K562 (cell line): ENCODE measurements at regions not wholly inside any gene's neighbourhood (a gene's known extent, or its start where the extent isn't known, plus 50 kb on each side); places are given as distances from the start of the nearest gene placed in this dataset.

Source experiments
- HLTF ChIP-seq: fragments of 450-650 bp; IDR thresholded peaks from 2 replicates; pipeline ENCODE4 v1.6.1; 2016
- HNRNPL ChIP-seq: fragments of 200-400 bp; formaldehyde crosslinking; IDR thresholded peaks from 2 replicates; pipeline ENCODE4 v1.6.1; 2017; ENCODE audit warnings: low read depth, mild to moderate bottlenecking, low read length
- PURB ChIP-seq: sonication (generic); formaldehyde crosslinking; IDR thresholded peaks from 2 replicates; pipeline ENCODE4 v1.9.0; 2021; ENCODE audit warnings: low read depth, mild to moderate bottlenecking, missing genetic modification reagents
- SMAD2 ChIP-seq: fragments of 150-350 bp; IDR thresholded peaks from 2 replicates; pipeline ENCODE4 v1.6.1; 2014; ENCODE audit warnings: low read depth, mild to moderate bottlenecking, low read length
- U2AF2 ChIP-seq: fragments of 200-400 bp; formaldehyde crosslinking; optimal IDR thresholded peaks from 2 replicates; pipeline ENCODE3; 2017; ENCODE audit warnings: low read depth, mild to moderate bottlenecking, low read length
- ZNF717 ChIP-seq: fragments of 250-450 bp; sonication (Bioruptor Pico); IDR thresholded peaks from 2 replicates; pipeline ENCODE4 v1.5.0; 2021
- ZNF79 ChIP-seq: fragments of 250-450 bp; sonication (Bioruptor Pico); IDR thresholded peaks from 2 replicates; pipeline ENCODE4 v1.4.0; 2020; ENCODE audit warnings: low read depth, mild to moderate bottlenecking, moderate library complexity
- TF ChIP-seq, protein P1 (sequence below), 2 experiments: fragments of 450-650 bp in 1 of 2; sonication (generic) in 1 of 2; formaldehyde crosslinking in 1 of 2; IDR thresholded peaks; 2 replicates each; pipeline versions ENCODE4 v1.7.1 to v1.9.0; 2016 to 2022; ENCODE audit warnings: inconsistent platforms in 1 of 2, mild to moderate bottlenecking in 1 of 2, missing genetic modification reagents in 1 of 2

DNA sequence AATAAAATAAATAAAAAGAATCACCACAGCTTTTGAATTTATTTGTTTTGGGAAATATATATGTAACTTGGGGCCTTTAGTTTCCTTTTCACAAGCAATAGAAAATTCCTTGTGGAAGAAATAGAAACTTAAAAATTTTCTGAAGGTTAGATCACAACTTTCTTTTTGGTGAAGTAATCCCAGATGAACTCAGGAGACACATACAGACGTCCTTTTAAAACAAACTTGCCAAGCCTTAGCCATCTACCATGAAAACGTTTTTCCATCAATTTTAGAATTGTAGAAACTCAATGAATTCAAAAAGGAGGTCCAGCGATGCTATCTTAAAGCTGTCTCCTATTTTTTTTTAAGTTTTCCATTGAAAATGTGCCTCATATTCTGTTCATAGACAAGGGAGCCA is 225.6 kb downstream of the ASXL3 start (continued):
- TF ChIP-seq, protein P1, sequence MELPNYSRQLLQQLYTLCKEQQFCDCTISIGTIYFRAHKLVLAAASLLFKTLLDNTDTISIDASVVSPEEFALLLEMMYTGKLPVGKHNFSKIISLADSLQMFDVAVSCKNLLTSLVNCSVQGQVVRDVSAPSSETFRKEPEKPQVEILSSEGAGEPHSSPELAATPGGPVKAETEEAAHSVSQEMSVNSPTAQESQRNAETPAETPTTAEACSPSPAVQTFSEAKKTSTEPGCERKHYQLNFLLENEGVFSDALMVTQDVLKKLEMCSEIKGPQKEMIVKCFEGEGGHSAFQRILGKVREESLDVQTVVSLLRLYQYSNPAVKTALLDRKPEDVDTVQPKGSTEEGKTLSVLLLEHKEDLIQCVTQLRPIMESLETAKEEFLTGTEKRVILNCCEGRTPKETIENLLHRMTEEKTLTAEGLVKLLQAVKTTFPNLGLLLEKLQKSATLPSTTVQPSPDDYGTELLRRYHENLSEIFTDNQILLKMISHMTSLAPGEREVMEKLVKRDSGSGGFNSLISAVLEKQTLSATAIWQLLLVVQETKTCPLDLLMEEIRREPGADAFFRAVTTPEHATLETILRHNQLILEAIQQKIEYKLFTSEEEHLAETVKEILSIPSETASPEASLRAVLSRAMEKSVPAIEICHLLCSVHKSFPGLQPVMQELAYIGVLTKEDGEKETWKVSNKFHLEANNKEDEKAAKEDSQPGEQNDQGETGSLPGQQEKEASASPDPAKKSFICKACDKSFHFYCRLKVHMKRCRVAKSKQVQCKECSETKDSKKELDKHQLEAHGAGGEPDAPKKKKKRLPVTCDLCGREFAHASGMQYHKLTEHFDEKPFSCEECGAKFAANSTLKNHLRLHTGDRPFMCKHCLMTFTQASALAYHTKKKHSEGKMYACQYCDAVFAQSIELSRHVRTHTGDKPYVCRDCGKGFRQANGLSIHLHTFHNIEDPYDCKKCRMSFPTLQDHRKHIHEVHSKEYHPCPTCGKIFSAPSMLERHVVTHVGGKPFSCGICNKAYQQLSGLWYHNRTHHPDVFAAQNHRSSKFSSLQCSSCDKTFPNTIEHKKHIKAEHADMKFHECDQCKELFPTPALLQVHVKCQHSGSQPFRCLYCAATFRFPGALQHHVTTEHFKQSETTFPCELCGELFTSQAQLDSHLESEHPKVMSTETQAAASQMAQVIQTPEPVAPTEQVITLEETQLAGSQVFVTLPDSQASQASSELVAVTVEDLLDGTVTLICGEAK (IDR thresholded peaks at IDR 0.05) = no peak
- TF ChIP-seq, protein P1 (CRISPR knock-in tag; IDR thresholded peaks at IDR 0.05) = no peak
- TF ChIP-seq HNRNPL (no peak), HLTF (no peak), PURB (CRISPR knock-in tag) (no peak), ZNF717 (CRISPR knock-in tag) (no peak), SMAD2 (no peak), U2AF2 (no peak), ZNF79 (CRISPR knock-in tag) (no peak)
